ENCODE measurements at regions not wholly inside any gene's neighbourhood (a gene's known extent, or its start where the extent isn't known, plus 50 kb on each side); places are given as distances from the start of the nearest gene placed in this dataset.
"Not testable (repeated sequence)": the region's sequence is repeated elsewhere in the genome, so short reads cannot be mapped to it uniquely, and the experiment has no call there.

DNA sequence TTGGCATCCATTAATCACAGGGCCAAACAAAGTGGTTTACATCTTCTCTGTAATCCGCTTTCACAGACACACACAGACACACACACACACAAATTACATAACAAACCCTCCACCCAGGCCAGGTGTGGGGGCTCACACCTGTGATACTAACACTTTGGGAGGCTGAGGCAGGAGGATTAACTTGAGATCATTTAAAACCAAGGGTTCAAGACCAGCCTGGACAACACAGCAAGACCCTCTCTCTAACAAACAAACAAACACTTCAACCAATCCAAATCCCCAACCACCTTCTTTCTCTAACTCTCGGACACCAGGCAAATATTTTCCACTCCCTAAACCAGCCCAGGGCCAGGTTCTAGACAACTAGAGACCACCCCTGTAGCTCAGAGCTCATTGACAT is 79.5 kb upstream of the XPO1 start:
- TF ChIP-seq, protein P1, sequence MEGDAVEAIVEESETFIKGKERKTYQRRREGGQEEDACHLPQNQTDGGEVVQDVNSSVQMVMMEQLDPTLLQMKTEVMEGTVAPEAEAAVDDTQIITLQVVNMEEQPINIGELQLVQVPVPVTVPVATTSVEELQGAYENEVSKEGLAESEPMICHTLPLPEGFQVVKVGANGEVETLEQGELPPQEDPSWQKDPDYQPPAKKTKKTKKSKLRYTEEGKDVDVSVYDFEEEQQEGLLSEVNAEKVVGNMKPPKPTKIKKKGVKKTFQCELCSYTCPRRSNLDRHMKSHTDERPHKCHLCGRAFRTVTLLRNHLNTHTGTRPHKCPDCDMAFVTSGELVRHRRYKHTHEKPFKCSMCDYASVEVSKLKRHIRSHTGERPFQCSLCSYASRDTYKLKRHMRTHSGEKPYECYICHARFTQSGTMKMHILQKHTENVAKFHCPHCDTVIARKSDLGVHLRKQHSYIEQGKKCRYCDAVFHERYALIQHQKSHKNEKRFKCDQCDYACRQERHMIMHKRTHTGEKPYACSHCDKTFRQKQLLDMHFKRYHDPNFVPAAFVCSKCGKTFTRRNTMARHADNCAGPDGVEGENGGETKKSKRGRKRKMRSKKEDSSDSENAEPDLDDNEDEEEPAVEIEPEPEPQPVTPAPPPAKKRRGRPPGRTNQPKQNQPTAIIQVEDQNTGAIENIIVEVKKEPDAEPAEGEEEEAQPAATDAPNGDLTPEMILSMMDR (IDR thresholded peaks at IDR 0.05; ENCODE audit: borderline replicate concordance, insufficient read depth, low read depth, low read length): no peak
- H3K4me3 ChIP-seq (ENCODE audit: low read depth, low read length): no peak overlapping the region

DNA sequence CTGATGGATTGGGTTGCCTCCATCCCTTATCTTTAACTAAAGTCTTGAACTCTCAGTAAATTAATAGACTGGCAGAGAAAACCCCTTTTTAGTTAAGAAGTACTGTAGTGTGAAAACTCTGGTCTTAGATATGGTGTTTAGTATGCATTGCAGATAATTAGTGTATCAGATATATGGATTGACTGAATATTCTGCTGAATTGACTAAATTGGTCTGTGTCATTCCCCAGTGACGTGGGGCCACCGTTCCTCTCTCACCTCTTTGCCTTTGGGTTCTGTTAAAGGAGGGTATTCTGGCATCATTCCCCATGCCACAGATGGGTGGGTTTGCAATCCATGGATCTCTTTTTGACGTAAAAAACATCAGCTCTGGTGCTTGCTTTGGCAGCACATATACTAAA is 67.1 kb upstream of the XPO1 start:
- TF ChIP-seq, protein P1 (IDR thresholded peaks at IDR 0.05; ENCODE audit: borderline replicate concordance, insufficient read depth, low read depth, low read length): no peak
- no peak overlapping the region for H3K4me3 ChIP-seq (ENCODE audit: low read depth, low read length)

DNA sequence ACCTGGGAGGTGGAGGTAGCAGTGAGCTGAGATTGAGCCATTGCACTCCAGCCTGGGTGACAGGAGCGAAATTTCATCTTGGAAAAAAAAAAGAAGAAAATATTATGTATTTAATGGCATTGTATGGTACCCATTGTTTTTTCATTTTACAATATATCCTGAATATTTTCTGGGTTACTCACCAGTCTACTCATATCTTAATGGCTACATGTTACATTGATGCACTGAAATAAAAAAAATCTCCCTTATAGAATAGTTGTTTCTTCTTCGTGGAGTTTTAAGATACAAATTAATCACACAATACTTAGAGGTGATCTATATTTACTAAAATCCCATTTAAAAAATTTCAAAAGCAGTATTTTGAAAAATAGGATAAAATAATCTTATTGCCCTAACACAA is 66.3 kb upstream of the XPO1 start:
- TF ChIP-seq, protein P1 (IDR thresholded peaks at IDR 0.05; ENCODE audit: borderline replicate concordance, insufficient read depth, low read depth, low read length): no peak

DNA sequence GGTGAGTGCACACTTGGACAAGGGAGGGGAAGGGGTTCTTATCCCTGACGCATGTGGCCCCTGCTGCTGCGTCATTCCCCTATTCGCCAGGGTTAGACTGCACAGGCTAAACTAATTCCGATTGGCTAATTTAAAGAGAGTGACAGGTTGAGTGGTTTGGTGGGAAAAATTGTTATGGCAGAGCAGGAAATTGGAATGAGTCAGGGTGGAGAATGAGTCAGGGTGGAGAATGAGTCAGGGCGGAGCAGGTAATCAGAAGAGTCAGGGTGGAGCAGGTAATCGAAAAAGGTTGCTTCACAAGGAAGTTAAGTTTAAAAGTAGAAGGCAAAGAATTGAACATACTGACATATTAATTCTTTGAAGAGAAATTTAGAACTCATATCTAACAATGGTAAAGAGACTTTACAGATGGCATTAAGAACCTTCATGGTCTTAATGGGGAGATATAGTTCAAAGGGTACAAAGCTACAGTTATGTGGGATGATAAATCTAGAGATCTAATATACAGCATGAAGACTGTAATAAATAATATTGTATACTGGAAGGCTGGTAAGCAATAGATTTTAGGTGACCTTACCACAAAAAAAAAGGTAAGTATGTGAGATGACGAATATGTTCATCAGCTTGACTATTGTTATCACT is 60.5 kb upstream of the XPO1 start:
- not testable (repeated sequence) for H3K4me3 ChIP-seq (ENCODE audit: low read depth, low read length)

More for the DNA sequence above, 66.3 kb upstream of the XPO1 start:
- H3K4me3 ChIP-seq (ENCODE audit: low read depth, low read length): no peak overlapping the region

DNA sequence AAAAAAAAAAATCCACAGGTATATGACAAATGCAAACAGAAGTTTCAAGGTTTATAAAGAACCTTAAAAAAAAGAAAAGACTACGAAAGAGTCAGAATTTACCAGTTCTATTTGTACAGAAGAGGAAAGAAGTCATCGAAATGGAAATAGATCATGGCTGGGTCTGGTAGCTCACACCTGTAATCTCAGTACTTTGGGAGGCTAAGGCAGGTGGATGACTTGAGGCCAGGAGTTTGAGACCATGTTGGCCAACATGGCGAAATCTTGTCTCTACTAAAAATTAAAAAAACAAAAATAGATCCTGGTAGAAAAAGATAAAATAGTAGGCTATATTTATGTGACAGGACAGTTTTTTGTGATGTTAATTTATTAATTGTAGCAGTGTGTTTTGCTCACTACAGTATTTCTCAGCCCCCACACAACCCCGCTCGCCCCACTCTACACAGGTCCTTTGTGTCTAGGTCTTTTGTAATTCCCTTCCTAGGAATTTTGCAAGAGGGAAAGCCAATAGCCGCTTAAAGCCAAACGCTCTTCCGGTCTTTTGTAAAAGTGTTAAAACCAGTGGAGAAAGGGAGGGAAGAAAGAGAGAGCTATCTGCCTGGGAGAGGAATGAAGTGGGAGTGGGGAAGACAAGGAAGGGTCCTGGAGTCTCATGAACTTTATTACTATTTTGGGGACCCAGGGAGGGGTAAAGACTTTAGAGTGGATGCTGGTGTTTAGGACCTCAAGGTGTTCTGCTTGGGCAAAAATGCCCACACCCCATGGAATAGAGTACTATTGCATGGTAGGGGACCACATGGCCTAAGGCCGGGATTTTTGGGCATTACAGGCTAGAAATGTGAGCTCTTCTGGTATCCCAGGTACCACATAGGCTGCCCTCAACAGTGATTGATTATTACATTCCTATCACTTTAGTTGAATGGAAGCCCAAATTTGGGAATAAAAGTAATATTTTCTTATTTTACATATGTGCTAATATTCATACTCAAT is 59.4 kb upstream of the XPO1 start:
- H3K4me3 ChIP-seq (ENCODE audit: low read depth, low read length): no peak overlapping the region
- TF ChIP-seq, protein P1 (IDR thresholded peaks at IDR 0.05; ENCODE audit: borderline replicate concordance, insufficient read depth, low read depth, low read length): no peak

DNA sequence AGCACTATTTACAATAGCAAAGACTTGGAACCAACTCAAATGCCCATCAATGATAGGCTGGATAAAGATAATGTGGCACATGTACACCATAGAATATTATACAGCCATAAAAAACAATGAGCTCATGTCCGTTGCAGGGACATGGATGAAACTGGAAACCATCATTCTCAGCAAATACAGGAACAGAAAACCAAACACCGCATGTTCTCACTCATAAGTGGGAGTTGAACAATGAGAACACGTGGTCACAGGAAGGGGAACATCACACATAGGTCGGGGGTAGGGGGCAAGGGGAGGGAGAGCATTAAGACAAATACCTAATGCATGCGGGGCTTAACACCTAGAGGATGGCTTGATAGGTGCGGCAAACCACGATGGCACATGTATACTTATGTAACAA is 56.0 kb upstream of the XPO1 start:
- H3K4me3 ChIP-seq (ENCODE audit: low read depth, low read length): not testable (repeated sequence)

DNA sequence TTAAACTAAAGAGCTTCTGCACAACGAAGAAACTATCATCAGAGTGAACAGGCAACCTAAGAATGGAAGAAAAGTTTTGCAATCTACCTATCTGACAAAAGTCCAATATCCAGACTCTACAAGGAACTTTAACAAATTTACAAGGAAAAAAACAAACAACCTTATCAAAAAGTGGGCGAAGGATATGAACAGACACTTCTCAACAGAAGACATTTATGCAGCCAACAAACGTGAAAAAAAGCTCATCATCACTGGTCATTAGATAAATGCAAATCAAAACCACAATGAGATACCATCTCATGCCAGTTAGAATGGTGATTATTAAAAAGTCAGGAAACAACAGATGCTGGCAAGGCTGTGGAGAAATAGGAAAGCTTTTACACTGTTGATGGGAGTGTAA is 55.5 kb upstream of the XPO1 start:
- not testable (repeated sequence) for H3K4me3 ChIP-seq (ENCODE audit: low read depth, low read length)

DNA sequence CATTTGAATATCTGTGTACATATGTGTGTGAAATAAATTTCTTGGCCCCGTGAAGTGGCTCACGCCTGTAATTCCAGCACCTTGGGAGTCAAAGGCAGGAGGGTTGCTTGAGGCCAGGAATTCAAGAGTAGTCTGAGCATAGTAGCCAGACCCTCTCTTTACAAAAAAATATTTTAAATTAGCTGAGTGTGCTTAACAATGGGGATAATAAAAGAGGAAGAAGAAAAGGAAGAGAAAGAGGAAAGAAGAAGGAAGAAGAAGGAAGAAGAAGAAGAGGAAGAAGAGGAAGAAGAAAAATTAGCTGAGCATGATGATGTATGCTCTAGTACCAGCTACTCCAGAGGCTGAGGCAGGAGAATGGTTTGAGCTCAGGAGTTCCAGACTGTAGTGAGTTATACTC is 52.1 kb upstream of the XPO1 start:
- TF ChIP-seq, protein P1 (IDR thresholded peaks at IDR 0.05; ENCODE audit: borderline replicate concordance, insufficient read depth, low read depth, low read length): no peak
- no peak overlapping the region for H3K4me3 ChIP-seq (ENCODE audit: low read depth, low read length)
